ENCODE measurements at regions not wholly inside any gene's neighbourhood (a gene's known extent, or its start where the extent isn't known, plus 50 kb on each side); places are given as distances from the start of the nearest gene placed in this dataset.

- TF ChIP-seq CTCF (tag by site-specific recombination; IDR thresholded peaks at IDR 0.05): no peak
- TF ChIP-seq MYNN (tag by site-specific recombination; IDR thresholded peaks at IDR 0.05; ENCODE audit: borderline replicate concordance): no peak
- no peak for TF ChIP-seq SETDB1 (IDR thresholded peaks at IDR 0.05; ENCODE audit: insufficient read length, low read length)
- no peak for TF ChIP-seq SCRT2 (tag by site-specific recombination; IDR thresholded peaks at IDR 0.05)
- TF ChIP-seq ZNF777 (tag by site-specific recombination; IDR thresholded peaks at IDR 0.05; ENCODE audit: borderline replicate concordance): no peak
- no peak for TF ChIP-seq ZBTB1 (tag by site-specific recombination; IDR thresholded peaks at IDR 0.05)
- no peak for TF ChIP-seq ZFP41 (tag by site-specific recombination; IDR thresholded peaks at IDR 0.05; ENCODE audit: borderline replicate concordance)
- TF ChIP-seq ZBTB7A (tag by site-specific recombination; IDR thresholded peaks at IDR 0.05; ENCODE audit: low read depth): no peak
- TF ChIP-seq ZNF362 (tag by site-specific recombination; IDR thresholded peaks at IDR 0.05): no peak
- TF ChIP-seq, protein P1, sequence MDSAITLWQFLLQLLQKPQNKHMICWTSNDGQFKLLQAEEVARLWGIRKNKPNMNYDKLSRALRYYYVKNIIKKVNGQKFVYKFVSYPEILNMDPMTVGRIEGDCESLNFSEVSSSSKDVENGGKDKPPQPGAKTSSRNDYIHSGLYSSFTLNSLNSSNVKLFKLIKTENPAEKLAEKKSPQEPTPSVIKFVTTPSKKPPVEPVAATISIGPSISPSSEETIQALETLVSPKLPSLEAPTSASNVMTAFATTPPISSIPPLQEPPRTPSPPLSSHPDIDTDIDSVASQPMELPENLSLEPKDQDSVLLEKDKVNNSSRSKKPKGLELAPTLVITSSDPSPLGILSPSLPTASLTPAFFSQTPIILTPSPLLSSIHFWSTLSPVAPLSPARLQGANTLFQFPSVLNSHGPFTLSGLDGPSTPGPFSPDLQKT (IDR thresholded peaks at IDR 0.05; ENCODE audit: borderline replicate concordance, low read depth, low read length): no peak
- TF ChIP-seq ZNF274 (IDR thresholded peaks at IDR 0.05; ENCODE audit: low read length): no peak
- TF ChIP-seq ZNF274 (tag by site-specific recombination; IDR thresholded peaks at IDR 0.05; ENCODE audit: borderline replicate concordance): no peak
These were observed 82.8 kb downstream of the MRM1 start for GRCh38 chr17:36684134-36684533.

Measured in HEK293 (cell line).